Fibroblast of skin of right biceps (primary cell): ENCODE measurements at regions not wholly inside any gene's neighbourhood (a gene's known extent, or its start where the extent isn't known, plus 50 kb on each side); places are given as distances from the start of the nearest gene placed in this dataset.
"Not testable (repeated sequence)": the region's sequence is repeated elsewhere in the genome, so short reads cannot be mapped to it uniquely, and the experiment has no call there.

ENCODE experiments used
- DNase-seq: peaks from one replicate; pipeline ENCODE4 v3.0.0-alpha.2; 2013

- no peak for DNase-seq
Observed at GRCh38 chr11:46223252-46223513, 54.3 kb upstream of the CREB3L1 start.

- no peak for DNase-seq
Observed at GRCh38 chr11:46222490-46223251, 54.8 kb upstream of the CREB3L1 start.

GRCh38 chr11:46220313-46220712 lies 57.1 kb upstream of the CREB3L1 start:
- DNase-seq, result no peak

DNA sequence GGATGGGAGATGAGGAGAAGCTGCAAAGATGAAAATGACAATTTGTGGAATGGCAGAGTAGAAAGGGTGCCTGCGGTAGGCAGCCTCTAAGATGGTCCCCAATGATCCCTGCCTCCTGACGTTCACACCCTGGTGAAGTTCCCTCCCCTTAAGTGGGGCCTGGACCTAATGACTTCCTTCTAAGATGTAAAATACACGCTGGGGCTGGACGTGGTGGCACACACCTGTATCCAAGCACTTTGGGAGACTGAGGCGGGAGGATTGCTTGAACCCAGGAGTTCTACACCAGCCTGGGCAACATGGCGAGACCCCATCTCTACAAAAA lies 60.7 kb upstream of the CREB3L1 start:
- no peak for DNase-seq

DNA sequence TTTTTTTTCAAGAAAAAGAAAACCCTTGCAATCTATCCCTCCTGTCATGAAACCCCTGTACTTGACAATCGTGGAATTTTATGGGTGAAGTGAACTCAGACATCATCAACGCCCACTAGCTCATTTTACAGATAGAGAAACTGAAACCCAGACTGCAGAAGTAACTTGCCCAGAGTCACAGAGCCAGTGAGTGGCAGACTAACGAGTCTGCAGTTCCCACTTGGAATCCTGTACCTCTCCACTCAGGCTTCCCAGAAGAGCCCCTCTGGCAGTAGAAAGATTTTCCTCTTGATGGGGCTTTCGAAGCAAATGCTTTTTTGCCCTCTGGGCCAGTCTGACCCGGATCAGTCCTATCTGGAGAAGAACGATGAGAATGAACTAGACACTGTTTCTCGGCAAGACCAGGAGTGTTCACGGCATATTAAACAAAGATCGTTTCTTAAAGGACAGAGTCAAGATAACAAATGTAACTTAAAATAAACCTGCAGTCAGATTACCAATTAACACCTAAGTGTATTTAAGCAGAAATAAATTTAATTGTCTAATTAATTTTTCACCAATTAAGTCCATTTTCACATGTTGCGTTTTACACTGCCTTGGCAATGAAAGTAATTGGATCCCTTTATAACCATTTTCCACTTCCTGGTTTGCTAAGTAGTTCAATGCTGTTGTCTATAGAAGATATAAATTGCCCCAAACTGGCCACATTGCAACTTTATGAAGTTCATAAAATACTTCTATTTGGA lies 61.3 kb upstream of the CREB3L1 start:
- no peak for DNase-seq

GRCh38 chr11:46215208-46215931 lies 62.1 kb upstream of the CREB3L1 start:
- no peak for DNase-seq

DNA sequence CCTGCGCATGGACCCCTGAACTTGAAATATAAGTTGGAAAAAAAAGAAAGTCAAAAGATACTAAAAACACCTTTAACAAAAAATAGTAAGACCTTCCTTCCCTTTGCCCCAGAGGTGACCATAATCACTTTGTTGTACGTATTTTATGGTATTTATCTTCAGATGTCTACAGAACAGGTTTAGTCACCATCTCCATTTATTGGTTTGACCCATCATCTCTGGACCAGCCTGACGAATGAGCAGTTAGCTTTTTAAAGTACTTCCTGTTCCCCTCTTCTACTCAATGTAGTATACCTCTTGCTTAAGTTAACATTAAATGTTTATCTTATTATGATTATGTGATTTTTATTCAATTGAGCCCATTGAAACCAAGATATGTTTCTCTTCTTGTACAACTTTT lies 64.7 kb upstream of the CREB3L1 start:
- DNase-seq, result no peak

DNA sequence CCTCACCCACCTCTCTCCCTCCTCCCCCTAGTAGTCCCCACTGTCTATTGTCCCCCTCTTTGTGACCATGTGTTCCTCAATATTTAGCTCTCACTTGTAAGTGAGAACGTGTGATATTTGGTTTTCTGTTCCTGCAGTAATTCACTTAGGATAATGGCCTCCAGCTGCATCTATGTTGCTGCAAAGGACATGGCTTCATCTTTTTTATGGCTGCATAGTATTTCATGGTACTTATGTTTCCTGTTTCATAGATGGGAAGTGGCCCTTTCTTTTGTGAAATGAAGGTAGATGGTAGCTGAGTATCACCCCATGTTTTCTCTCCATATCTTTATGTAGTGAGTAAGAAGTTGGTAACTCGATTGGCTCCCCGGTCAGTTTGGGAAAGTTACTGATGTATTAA lies 66.6 kb upstream of the CREB3L1 start:
- no peak for DNase-seq

GRCh38 chr11:46210133-46210636 lies 67.3 kb upstream of the CREB3L1 start:
- DNase-seq, result peak; percentile 34

GRCh38 chr11:46209624-46210023 lies 67.8 kb upstream of the CREB3L1 start:
- DNase-seq, result not testable (repeated sequence)

DNA sequence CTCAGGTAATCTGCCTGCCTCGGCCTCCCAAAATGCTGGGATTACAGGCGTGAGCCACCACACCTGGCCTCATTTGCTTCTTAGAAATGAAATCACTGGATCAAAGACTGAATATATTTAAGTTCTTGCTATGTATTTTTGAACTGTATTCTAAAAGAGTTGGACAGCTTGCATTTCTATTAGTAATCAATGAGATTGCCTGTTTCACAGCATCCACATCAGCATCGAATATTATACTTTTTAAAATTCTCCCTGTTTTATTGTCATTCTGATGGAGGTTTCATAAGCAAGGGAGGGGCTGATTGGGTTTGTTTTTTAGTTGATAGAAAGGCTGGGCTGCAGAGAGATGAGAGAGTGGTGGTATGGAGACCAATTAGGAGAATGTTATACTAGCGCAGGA lies 68.7 kb upstream of the CREB3L1 start:
- DNase-seq, result no peak

DNA sequence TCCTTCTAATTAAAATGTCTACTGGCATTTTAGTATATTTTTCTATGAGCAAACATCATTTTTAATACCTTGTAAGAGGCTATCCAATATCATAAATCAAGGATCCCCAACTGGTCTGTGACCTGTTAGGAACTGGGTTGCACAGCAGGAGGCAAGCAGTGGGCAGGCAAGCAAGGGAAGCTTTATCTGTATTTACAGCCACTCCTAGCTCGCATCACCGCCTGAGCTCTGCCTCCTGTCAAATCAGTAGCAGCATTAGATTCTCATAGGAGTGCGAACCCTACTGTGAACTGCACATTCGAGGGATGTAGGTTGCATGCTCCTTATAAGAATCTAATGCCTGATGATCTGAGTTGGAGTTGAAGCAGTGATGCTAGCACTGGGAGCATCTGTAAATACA lies 70.2 kb upstream of the CREB3L1 start:
- no peak for DNase-seq

GRCh38 chr11:46204415-46204814 lies 73.0 kb upstream of the CREB3L1 start:
- DNase-seq, result not testable (repeated sequence)

DNA sequence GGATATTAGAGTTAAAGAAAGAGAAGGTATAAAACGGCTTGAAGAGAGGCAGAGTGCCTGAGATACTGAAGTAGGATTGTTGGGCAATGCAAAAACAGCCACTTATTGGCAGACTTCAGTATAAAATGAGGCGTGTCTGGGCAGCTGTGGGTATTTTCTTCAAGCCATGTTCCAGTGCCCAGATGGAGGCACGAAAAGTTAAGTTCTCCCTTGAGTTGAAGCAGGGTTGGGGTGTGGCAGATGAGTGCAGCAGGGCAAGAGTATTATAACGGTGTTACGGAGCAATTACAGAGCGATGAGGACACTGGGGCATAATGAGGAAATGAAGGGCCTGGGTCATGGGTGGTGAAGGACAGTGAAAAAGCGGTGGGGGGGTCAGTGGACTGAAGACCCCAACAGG lies 73.7 kb upstream of the CREB3L1 start:
- DNase-seq, result no peak

- DNase-seq, result no peak
Observed at GRCh38 chr11:46202696-46203391, 74.6 kb upstream of the CREB3L1 start.

GRCh38 chr11:46202149-46202548 lies 75.3 kb upstream of the CREB3L1 start:
- no peak for DNase-seq

- DNase-seq, result peak; percentile 18
Observed at GRCh38 chr11:46200537-46201281, 76.8 kb upstream of the CREB3L1 start.

GRCh38 chr11:46198245-46199240 lies 77.3 kb upstream of the PHF21A start:
- DNase-seq, result no peak

GRCh38 chr11:46197421-46197820 lies 76.2 kb upstream of the PHF21A start:
- DNase-seq, result no peak

DNA sequence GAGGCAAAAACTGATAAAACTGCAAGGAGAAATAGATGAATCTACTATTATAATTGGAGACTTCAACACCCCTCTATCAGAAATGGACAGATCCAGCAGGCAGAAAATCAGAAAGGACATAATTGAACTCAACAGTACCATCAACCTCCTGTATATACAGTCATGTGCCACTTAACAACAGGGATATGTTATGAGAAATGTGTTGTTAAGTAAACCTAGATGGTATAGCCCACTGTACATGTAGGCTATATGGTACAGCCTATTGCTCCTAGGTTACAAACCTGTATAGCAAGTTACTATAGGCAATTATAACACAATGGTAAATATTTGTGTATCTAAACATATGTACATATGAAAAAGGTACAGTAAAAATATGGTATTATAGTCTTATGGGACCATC lies 66.8 kb upstream of the PHF21A start:
- DNase-seq, result no peak

GRCh38 chr11:46183819-46184218 lies 62.6 kb upstream of the PHF21A start:
- peak; percentile 69 for DNase-seq
